ENCODE measurements at regions not wholly inside any gene's neighbourhood (a gene's known extent, or its start where the extent isn't known, plus 50 kb on each side); places are given as distances from the start of the nearest gene placed in this dataset.

- TF ChIP-seq POLR2A (IDR thresholded peaks at IDR 0.05) (no peak), CTCF (IDR thresholded peaks at IDR 0.05) (no peak)
Measured at GRCh38 chr20:61176874-61177273, 75.2 kb upstream of the CDH4 start.

All from lower leg skin (tissue), 3 donors.